HG03571 (cell line): ENCODE measurements at regions not wholly inside any gene's neighbourhood (a gene's known extent, or its start where the extent isn't known, plus 50 kb on each side); places are given as distances from the start of the nearest gene placed in this dataset.
"Not testable (repeated sequence)": the region's sequence is repeated elsewhere in the genome, so short reads cannot be mapped to it uniquely, and the experiment has no call there.

ENCODE experiments used
- ATAC-seq: cut with Tn5 transposase; IDR thresholded peaks from one replicate; pipeline ENCODE4 v1.9.1; 2021; ENCODE audit not compliant: unreplicated experiment

- ATAC-seq: not testable (repeated sequence)
Observed at GRCh38 chr2:195228547-195228946, 428.5 kb upstream of the SLC39A10 start.

DNA sequence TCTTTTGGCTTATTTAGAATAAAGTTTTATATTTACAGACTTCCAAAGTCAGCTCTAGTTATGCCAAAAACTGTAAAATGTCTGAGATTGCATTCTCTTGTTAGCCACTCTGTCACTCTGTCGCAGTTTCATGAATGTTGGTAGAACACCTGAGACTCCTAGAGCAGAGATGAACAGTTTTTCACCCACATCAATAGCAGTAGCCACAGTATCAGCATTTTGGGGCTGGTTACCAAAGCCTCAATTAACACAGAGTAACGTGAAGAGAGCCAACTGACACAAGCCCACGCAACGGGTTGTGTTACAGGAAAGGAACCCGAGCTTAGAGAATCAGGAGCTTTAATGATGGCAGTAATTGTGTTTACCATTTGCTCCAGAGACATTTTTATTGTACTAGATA lies 443.0 kb upstream of the SLC39A10 start:
- no peak for ATAC-seq

DNA sequence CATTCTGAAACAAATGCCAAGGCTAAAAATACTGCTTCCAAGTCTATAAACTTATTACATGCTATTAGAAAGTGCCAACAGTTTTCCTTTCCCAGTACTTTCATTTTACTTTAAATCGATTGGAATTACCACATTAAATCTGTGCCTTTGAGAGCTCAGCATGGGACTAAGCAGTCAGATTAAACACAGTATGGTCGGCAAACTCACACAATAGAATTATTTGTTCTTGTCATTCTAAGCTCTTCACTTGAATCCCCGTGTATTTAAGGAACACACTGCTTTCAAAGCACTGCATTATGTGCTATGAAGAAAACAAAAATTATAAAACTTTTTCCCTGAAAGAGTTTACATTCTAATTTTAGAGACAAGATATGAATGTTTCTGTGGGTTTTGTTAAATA lies 444.4 kb upstream of the SLC39A10 start:
- no peak for ATAC-seq

GRCh38 chr2:195202163-195202845 lies 454.7 kb upstream of the SLC39A10 start:
- ATAC-seq: no peak

- ATAC-seq: no peak
Observed at GRCh38 chr2:195199864-195200263, 457.2 kb upstream of the SLC39A10 start.

GRCh38 chr2:195181059-195181705 lies 475.8 kb upstream of the SLC39A10 start:
- ATAC-seq: no peak

DNA sequence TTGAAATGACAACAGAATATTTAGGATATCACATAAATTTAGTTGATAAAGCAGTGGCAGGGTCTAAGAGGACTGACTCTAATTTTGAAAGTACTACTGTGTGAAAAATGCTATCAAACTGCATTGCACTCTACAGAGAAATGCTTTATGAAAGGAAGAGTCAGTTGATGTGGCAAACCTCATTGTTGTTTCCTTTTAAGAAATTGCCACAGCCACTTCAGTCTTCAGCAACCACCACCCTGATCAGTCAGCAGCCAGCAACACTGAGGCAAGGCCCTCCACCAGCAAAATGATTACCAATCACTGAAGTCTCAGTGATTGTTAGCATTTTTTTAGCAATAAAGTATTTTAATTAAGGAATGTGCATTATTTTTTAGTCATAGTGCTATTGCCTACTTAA lies 488.7 kb upstream of the SLC39A10 start:
- no peak for ATAC-seq

DNA sequence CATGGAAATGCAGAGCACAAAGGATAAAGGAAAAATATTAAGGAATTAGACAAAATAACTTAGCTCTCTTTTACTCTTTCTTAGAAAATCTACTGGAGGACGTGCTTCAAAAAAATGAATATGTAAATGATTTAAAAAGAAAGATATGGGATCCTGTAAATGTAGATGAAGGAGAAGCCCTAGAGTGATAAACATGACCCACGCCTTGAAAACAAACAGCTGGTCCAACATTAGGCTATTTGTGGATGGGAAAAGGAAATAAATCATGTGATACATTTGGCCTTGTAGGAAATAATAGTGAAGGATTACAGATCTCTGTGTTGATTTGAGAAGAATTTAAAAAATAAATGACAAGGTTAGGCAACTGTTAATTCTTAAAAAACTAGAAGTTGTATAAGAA lies 492.1 kb upstream of the SLC39A10 start:
- no peak for ATAC-seq

DNA sequence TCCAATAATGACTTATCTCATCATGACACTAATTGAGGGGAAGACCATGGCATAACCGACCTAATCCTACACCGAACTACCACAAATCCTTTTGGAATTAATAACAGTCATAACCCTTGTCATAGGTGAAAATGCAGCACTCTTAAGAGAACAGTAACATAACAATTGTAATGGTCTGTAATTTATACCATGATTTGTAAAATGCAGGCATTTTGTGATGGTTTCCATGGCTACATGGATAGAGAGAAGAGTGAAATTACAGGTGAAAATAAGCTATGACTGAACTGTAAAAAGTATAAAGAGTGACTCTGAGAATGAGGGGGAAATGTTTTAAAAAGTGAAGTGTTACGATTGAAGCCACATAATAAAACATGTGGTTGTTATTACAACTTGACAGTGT lies 494.1 kb upstream of the SLC39A10 start:
- no peak for ATAC-seq

DNA sequence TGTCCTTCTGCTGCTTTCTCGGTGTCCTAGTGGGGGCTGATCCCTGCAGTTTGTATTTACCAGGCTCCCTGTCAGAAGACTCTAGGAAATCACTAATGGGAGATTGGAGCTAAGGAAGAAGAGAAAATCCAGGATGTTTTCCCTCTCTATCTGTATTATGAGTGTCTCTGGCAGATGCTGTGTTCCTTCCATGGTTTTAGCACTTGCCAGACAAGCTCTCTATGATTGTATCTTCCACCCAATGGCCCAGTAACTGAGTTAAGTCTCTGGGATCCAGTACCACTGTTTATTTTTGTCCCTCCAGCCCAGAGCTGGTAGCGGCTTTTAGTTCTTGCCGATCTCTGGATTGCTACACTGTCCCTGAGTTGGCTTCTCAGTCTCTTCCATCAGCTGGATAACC lies 494.8 kb upstream of the SLC39A10 start:
- no peak for ATAC-seq

- ATAC-seq: no peak
Observed at GRCh38 chr2:195160963-195161362, 496.1 kb upstream of the SLC39A10 start.

GRCh38 chr2:195151711-195152110 lies 505.3 kb upstream of the SLC39A10 start:
- ATAC-seq: no peak

DNA sequence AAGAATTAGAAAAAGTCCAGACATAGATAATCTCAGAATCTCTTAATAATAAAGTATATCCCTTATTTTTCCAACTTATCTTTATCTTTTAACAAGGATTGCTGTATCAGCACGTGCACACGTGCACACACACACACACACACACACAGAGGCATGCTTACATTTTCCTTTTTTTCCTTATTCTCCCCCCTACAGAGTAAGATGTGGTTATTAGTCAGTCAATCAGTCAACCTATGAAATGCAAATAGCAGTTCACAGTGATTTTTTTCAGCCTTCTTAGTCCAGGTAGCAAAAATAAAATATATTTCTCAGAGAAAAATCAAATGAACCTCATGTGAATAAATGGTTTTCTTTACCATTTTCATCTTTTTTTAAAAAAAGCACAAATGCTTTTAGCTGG lies 506.2 kb upstream of the SLC39A10 start:
- no peak for ATAC-seq

GRCh38 chr2:195148004-195148403 lies 509.0 kb upstream of the SLC39A10 start:
- ATAC-seq: no peak

DNA sequence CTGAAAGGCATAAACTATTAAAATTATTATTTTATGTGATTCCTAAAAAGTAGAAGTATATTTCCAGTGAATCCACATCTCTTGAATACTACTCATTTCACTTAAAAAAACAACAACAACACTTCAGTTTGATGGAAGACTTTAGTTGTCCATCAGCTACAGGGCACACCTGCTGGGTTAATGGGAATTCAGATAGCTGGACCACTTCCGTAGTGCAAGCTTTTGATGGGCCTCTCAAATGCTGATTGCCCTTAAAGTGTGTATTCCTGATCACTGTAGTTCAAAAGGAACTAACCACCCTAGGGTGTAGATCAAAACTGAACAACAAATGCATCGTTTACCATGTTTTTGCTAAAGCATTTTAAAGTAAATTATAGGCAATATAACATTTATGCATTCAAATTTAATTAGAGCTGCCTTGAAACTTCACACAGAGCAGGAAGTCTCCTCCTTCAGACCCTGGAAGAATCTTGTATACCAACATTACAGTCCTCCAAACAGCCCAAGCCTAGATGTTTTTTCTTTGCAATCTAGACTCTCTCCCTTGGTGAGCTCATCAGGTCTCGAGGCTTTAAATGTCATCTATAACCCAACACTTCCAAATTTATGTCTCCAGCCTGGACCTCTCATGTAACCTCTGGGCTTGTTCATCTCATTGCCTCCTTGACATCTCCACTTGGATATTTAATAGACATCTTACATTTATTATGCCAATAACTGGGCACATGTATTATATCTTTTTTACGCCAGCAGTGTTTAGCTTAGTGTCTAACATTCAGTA lies 510.1 kb upstream of the SLC39A10 start:
- ATAC-seq: no peak

DNA sequence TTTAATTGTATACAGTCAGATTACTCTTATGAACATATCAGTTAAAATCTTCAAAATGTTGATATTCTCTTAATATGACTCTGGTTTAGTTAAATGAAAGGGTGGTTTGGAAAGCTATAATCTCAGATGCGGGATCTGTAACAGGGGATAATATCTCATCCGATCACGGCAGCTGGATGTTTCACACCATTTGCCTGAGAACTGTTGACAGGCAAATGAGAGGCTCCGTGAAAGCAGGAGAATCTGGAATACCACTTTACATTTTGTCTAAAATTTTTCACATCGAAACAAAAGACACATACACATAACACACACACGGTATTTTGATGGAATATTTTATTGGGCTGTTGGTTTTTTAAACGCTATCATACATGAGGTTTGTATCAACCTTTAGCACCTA lies 518.6 kb upstream of the SLC39A10 start:
- ATAC-seq: no peak

DNA sequence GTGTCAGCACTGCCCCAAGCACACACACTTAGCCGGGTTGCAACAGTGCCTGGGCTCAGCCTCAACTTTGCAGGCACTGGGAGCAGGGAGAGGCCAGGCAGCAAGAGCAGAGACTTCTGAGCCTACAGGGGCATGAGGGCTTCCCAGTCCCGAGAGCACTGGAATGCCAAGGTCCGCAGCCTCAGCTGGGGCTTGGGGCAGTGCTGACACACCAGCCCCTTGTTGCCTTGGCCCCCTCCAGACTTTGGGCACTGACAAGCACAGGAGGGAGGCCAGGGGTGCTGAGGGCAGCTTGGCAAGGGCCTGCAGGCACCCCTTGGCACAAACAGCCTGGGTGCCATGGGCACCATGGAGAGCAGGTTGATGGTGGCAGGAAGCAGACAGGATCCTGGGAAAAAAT lies 531.1 kb upstream of the SLC39A10 start:
- ATAC-seq: not testable (repeated sequence)

DNA sequence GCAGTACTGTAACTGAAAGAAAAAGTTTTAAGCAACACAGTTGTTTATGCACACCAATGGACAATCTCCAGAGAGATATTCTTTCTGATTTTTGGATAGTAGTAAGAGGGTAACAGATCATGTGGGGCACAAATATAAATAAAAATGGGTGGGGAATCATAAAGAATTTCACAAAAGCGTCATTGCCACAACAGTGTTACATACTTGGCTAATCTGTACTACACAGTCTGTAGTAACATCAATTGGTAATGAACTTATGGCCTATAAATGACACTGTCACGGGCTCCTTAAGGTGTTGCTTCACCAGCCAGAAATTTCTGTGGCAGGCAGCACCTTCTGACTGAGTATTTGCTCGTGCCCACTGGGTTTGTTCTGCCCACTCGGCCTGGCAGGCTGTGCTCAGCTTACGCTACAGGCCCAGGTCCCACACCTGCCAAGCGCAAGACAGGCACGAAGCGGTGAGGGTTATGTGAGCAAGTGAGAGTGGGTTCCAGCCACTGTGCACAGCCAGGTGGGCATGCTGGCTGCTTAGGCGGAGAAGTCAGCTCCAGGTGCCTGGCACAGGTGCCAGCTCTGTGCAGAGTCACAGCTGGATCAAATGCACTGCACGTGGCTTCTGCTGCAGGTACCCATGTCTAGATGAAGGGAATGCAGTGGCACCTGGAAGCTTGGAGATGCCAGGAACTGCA lies 532.5 kb upstream of the SLC39A10 start:
- ATAC-seq: no peak

DNA sequence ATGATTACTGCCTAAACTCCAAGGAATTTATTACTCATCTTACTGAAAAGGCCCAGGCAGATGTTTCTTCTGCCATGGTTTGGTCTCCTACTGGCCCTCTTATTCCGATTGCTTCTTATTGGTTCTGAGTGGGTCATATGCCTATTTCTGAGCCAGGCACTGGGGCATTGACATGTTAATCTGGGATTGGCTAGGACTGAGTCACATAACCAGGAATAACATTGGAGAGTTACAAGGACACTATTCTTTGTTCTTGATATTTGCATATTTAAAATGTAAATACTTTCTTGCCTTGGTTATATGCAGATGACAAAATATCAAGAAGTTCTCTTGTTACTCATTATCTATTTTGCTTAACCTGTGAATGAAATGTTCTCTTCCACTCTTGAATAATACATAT lies 534.4 kb upstream of the SLC39A10 start:
- no peak for ATAC-seq

DNA sequence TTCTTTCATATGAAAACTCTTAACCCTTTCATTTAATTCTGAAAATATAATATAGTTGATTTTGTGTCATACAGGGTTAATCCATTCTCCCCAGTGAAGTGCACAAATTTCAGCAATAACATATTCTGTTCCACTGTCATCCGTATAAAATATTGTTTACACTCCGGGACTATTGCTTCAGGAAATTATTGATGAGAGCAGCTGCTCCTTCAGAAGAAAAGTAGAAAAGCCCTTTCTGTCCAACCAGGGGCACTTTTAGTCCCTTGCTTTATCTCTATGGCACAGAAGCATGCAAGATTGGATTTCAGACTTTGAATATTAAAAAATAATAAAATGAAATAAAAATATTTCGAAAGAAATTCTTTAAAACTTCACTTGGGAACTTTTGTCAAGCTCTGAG lies 535.7 kb upstream of the SLC39A10 start:
- no peak for ATAC-seq

GRCh38 chr2:195119231-195119630 lies 537.8 kb upstream of the SLC39A10 start:
- no peak for ATAC-seq

- ATAC-seq: no peak
Observed at GRCh38 chr2:195118276-195118675, 538.8 kb upstream of the SLC39A10 start.
